GM12878 (cell line): ENCODE measurements at regions not wholly inside any gene's neighbourhood (a gene's known extent, or its start where the extent isn't known, plus 50 kb on each side); places are given as distances from the start of the nearest gene placed in this dataset.

Experiments used
- BMI1 ChIP-seq: fragments of 450-650 bp; IDR thresholded peaks from 2 replicates; pipeline ENCODE4 v1.6.1; 2016; ENCODE audit warnings: mild to moderate bottlenecking, moderate library complexity, borderline replicate concordance
- CHD2 ChIP-seq: IDR thresholded peaks from 2 replicates; pipeline ENCODE4 v1.6.1; 2011; ENCODE audit warnings: low read depth, low read length, improper control_type of control experiment, borderline replicate concordance
- CHD4 ChIP-seq: fragments of 200-600 bp; sonication (generic); IDR thresholded peaks from 2 replicates; pipeline ENCODE4 v1.6.1; 2016; ENCODE audit warnings: mild to moderate bottlenecking
- DPF2 ChIP-seq: fragments of 450-650 bp; IDR thresholded peaks from 2 replicates; pipeline ENCODE4 v1.6.1; 2017; ENCODE audit warnings: mild to moderate bottlenecking
- EP300 ChIP-seq, 2 experiments: fragments of 150-350 bp in 1 of 2; IDR thresholded peaks; 2 replicates each; pipeline ENCODE4 v1.6.1; 2011 to 2012; ENCODE audit warnings: low read depth in 2 of 2, low read length in 2 of 2, borderline replicate concordance in 1 of 2, improper control_type of control experiment in 1 of 2, inconsistent platforms in 1 of 2; ENCODE audit not compliant: control insufficient read depth in 1 of 2
- JUND ChIP-seq: IDR thresholded peaks from 2 replicates; pipeline ENCODE4 v1.6.1; 2012; ENCODE audit warnings: low read depth, mild to moderate bottlenecking, low read length, improper control_type of control experiment, moderate library complexity
- MXI1 ChIP-seq: fragments of 150-350 bp; IDR thresholded peaks from 2 replicates; pipeline ENCODE4 v1.6.1; 2011; ENCODE audit warnings: low read depth, mild to moderate bottlenecking, inconsistent platforms, low read length, improper control_type of control experiment
- YY1 ChIP-seq: IDR thresholded peaks from 2 replicates; pipeline ENCODE4 v1.6.1; 2011; ENCODE audit warnings: low read depth, mild to moderate bottlenecking, low read length
- ZNF24 ChIP-seq: fragments of 450-650 bp; IDR thresholded peaks from 2 replicates; pipeline ENCODE4 v1.6.1; 2017; ENCODE audit warnings: antibody characterized with exemption, mild to moderate bottlenecking
- TF ChIP-seq, protein P1 (sequence below): fragments of 450-650 bp; formaldehyde crosslinking; IDR thresholded peaks from 2 replicates; pipeline ENCODE4 v1.4.0; 2022; ENCODE audit warnings: mild to moderate bottlenecking, moderate library complexity
- TF ChIP-seq, protein P2 (sequence below), 3 experiments: IDR thresholded peaks in 2 of 3; conservative IDR thresholded peaks in 1 of 3; 2 replicates each; pipeline ENCODE4 v1.5.1; 2011; ENCODE audit warnings: low read depth in 3 of 3, low read length in 3 of 3, mild to moderate bottlenecking in 3 of 3, control low read depth in 2 of 3, moderate library complexity in 2 of 3, inconsistent platforms in 1 of 3, mixed read lengths in 1 of 3; ENCODE audit not compliant: control insufficient read depth in 2 of 3, insufficient read depth in 1 of 3; ENCODE audit errors: extremely low read depth in 1 of 3
- TF ChIP-seq, protein P3 (sequence below): IDR thresholded peaks from 2 replicates; pipeline ENCODE4 v1.6.1; 2012; ENCODE audit warnings: low read length, inconsistent platforms
- TF ChIP-seq, protein P4 (sequence below): fragments of 450-650 bp; IDR thresholded peaks from 2 replicates; pipeline ENCODE4 v1.6.1; 2016; ENCODE audit warnings: mild to moderate bottlenecking

DNA sequence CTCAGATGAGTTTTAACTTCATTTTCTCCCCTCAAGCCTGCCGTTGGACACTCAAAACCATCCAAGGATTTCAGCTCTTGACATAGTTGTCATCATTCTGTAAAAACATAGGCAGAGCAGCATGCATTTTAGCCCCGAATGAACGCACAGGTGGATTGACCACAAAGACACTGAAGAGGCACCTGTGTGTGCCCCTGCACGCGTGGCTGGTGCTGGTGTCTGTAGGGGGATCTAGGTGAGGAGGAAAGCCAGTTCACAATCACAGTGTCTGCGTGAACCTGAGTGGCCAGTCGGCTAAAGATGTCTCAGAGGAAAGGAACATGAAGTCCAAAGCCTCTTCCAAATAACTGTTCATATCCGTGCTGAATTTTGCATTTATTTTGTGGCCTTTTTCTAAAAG lies 309.2 kb downstream of the QKI start:
- TF ChIP-seq BMI1 (no peak), CHD2 (no peak), YY1 (no peak), MXI1 (no peak), CHD4 (no peak), DPF2 (no peak), EP300 (IDR thresholded peaks at IDR 0.05; ENCODE audit: borderline replicate concordance in 1 of 2, control insufficient read depth in 1 of 2, low read depth in 2 of 2, low read length in 2 of 2) (no peak), JUND (no peak), ZNF24 (no peak)
- TF ChIP-seq, protein P1, sequence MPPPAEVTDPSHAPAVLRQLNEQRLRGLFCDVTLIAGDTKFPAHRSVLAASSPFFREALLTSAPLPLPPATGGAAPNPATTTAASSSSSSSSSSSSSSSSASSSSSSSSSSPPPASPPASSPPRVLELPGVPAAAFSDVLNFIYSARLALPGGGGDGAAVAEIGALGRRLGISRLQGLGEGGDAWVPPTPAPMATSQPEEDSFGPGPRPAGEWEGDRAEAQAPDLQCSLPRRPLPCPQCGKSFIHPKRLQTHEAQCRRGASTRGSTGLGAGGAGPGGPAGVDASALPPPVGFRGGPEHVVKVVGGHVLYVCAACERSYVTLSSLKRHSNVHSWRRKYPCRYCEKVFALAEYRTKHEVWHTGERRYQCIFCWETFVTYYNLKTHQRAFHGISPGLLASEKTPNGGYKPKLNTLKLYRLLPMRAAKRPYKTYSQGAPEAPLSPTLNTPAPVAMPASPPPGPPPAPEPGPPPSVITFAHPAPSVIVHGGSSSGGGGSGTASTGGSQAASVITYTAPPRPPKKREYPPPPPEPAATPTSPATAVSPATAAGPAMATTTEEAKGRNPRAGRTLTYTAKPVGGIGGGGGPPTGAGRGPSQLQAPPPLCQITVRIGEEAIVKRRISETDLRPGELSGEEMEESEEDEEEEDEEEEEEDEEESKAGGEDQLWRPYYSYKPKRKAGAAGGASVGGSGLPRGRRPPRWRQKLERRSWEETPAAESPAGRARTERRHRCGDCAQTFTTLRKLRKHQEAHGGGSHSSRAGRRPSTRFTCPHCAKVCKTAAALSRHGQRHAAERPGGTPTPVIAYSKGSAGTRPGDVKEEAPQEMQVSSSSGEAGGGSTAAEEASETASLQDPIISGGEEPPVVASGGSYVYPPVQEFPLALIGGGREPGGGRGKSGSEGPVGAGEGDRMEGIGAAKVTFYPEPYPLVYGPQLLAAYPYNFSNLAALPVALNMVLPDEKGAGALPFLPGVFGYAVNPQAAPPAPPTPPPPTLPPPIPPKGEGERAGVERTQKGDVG (CRISPR knock-in tag): no peak
- TF ChIP-seq, protein P2, sequence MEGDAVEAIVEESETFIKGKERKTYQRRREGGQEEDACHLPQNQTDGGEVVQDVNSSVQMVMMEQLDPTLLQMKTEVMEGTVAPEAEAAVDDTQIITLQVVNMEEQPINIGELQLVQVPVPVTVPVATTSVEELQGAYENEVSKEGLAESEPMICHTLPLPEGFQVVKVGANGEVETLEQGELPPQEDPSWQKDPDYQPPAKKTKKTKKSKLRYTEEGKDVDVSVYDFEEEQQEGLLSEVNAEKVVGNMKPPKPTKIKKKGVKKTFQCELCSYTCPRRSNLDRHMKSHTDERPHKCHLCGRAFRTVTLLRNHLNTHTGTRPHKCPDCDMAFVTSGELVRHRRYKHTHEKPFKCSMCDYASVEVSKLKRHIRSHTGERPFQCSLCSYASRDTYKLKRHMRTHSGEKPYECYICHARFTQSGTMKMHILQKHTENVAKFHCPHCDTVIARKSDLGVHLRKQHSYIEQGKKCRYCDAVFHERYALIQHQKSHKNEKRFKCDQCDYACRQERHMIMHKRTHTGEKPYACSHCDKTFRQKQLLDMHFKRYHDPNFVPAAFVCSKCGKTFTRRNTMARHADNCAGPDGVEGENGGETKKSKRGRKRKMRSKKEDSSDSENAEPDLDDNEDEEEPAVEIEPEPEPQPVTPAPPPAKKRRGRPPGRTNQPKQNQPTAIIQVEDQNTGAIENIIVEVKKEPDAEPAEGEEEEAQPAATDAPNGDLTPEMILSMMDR (IDR thresholded peaks at IDR 0.05 in 2 of 3, conservative IDR thresholded peaks at IDR 0.05 in 1 of 3; ENCODE audit: control insufficient read depth in 2 of 3, extremely low read depth in 1 of 3, insufficient read depth in 1 of 3, low read depth in 3 of 3, low read length in 3 of 3): no peak
- TF ChIP-seq, protein P3, sequence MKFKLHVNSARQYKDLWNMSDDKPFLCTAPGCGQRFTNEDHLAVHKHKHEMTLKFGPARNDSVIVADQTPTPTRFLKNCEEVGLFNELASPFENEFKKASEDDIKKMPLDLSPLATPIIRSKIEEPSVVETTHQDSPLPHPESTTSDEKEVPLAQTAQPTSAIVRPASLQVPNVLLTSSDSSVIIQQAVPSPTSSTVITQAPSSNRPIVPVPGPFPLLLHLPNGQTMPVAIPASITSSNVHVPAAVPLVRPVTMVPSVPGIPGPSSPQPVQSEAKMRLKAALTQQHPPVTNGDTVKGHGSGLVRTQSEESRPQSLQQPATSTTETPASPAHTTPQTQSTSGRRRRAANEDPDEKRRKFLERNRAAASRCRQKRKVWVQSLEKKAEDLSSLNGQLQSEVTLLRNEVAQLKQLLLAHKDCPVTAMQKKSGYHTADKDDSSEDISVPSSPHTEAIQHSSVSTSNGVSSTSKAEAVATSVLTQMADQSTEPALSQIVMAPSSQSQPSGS: no peak
- TF ChIP-seq, protein P4, sequence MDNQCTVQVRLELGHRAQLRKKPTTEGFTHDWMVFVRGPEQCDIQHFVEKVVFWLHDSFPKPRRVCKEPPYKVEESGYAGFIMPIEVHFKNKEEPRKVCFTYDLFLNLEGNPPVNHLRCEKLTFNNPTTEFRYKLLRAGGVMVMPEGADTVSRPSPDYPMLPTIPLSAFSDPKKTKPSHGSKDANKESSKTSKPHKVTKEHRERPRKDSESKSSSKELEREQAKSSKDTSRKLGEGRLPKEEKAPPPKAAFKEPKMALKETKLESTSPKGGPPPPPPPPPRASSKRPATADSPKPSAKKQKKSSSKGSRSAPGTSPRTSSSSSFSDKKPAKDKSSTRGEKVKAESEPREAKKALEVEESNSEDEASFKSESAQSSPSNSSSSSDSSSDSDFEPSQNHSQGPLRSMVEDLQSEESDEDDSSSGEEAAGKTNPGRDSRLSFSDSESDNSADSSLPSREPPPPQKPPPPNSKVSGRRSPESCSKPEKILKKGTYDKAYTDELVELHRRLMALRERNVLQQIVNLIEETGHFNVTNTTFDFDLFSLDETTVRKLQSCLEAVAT: no peak
